GM23338 (cell line): ENCODE measurements at regions not wholly inside any gene's neighbourhood (a gene's known extent, or its start where the extent isn't known, plus 50 kb on each side); places are given as distances from the start of the nearest gene placed in this dataset.

Source experiments
- CREB1 ChIP-seq: fragments of 250-450 bp; sonication (Bioruptor Pico); IDR thresholded peaks from 2 replicates; pipeline ENCODE4 v1.5.0; 2020; ENCODE audit warnings: low read depth, mild to moderate bottlenecking, moderate library complexity
- CTCF ChIP-seq, 2 experiments: fragments of 200-600 bp in 1 of 2; sonication (generic) in 1 of 2; conservative IDR thresholded peaks; 2 replicates each; pipeline versions ENCODE4 v1.5.1 to v1.6.1; 2016 to 2017; ENCODE audit warnings: antibody characterized with exemption in 2 of 2, low read depth in 2 of 2, mild to moderate bottlenecking in 2 of 2, moderate library complexity in 1 of 2
- EZH2 ChIP-seq: fragments of 200-600 bp; sonication (generic); IDR thresholded peaks from one replicate; pipeline ENCODE4 v1.8.0; 2017; ENCODE audit warnings: antibody characterized with exemption, mild to moderate bottlenecking, low read depth; ENCODE audit not compliant: unreplicated experiment
- EZH2phosphoT487 ChIP-seq: fragments of 200-600 bp; sonication (generic); IDR thresholded peaks from one replicate; pipeline ENCODE4 v1.8.1; 2018; ENCODE audit warnings: antibody characterized with exemption; ENCODE audit not compliant: unreplicated experiment
- JUNB ChIP-seq: IDR thresholded peaks from one replicate; pipeline ENCODE4 v1.6.1; 2016; ENCODE audit warnings: antibody characterized with exemption; ENCODE audit not compliant: unreplicated experiment
- NANOG ChIP-seq: IDR thresholded peaks from 2 replicates; pipeline ENCODE4 v1.6.1; 2016; ENCODE audit warnings: antibody characterized with exemption, borderline replicate concordance
- POLR2AphosphoS5 ChIP-seq: IDR thresholded peaks from 2 replicates; pipeline ENCODE4 v1.6.1; 2016; ENCODE audit warnings: antibody characterized with exemption, low read depth
- REST ChIP-seq: IDR thresholded peaks from one replicate; pipeline ENCODE4 v1.6.1; 2018; ENCODE audit warnings: antibody characterized with exemption; ENCODE audit not compliant: unreplicated experiment
- STAT1 ChIP-seq: IDR thresholded peaks from one replicate; pipeline ENCODE4 v1.6.1; 2016; ENCODE audit warnings: antibody characterized with exemption; ENCODE audit not compliant: unreplicated experiment
- ZNF462 ChIP-seq: fragments of 250-450 bp; sonication (Bioruptor Pico); IDR thresholded peaks from 2 replicates; pipeline ENCODE4 v1.5.0; 2020; ENCODE audit warnings: mild to moderate bottlenecking, moderate library complexity

- TF ChIP-seq STAT1 (no peak), CTCF (conservative IDR thresholded peaks at IDR 0.05; ENCODE audit: low read depth in 2 of 2) (no peak), POLR2AphosphoS5 (no peak), REST (no peak), EZH2 (no peak), EZH2phosphoT487 (no peak), CREB1 (no peak), ZNF462 (CRISPR knock-in tag) (no peak), NANOG (no peak), JUNB (no peak)
Observed at GRCh38 chr5:58040846-58041245, 419.0 kb downstream of the PLK2 start.
